ENCODE measurements at regions not wholly inside any gene's neighbourhood (a gene's known extent, or its start where the extent isn't known, plus 50 kb on each side); places are given as distances from the start of the nearest gene placed in this dataset.

DNA sequence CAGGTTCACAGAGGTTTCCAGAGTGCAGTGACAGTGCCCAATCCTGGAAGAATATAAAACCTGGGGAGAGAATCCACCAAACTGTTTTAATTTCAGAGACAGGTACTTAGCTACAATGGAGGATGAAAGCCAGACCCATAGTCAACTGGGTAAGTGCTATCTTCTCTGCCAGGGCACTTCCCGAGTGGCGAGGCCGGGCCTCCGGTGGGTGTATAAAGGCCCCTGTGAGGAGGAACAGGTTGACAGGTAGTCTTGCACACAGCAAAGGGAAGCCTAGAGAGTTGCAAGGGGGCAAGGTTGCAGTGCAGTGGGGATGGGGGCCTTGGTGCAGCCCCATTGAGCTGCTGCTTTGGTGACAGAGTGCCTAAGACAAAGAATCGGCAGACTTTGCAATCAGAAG, 130.7 kb downstream of the SLC38A6 start:
- no peak overlapping the region for H2AFZ ChIP-seq (ENCODE audit: low read length)
- H4K5ac ChIP-seq (ENCODE audit: insufficient read length, low read depth, low read length): no peak overlapping the region
- DNase-seq (ENCODE audit: low read depth in 1 of 2, low spot score in 2 of 2) (peak in 1 of 2 experiments; percentile 31), FAIRE-seq (no peak)
- no peak overlapping the region for H2AK5ac ChIP-seq (ENCODE audit: low read depth, low read length)
- 0 out of 2 replicates have a peak overlapping the region, but pooled peaks have one; percentile 8 for H2BK15ac ChIP-seq (ENCODE audit: low read length)
- 88% methylated on average over 5 of the region's 5 CpGs; no CpG with 5 or more reads in 1 of the 2 experiments for WGBS, 2 experiments (ENCODE audit: extremely low coverage in 1 of 2, insufficient coverage in 1 of 2, insufficient read length in 1 of 2, insufficient replicate concordance in 2 of 2, low coverage in 1 of 2, low lambda C conversion rate in 2 of 2, missing lambda C conversion rate in 1 of 2)
- peaks cover 2 to 5% (median 4%) of the 10 kb centered on the region in 4 experiments; a peak in 4 of 7 replicates for H3K4me1 ChIP-seq (replicated peaks in 1 of 4; ENCODE audit: control insufficient read depth in 3 of 4, insufficient read depth in 4 of 4, low read length in 3 of 4)
- H3K4ac ChIP-seq (replicated peaks; ENCODE audit: insufficient read length, low read depth, low read length): no peak overlapping the region
- no peaks in the 10 kb centered on the region for H4K20me1 ChIP-seq (replicated peaks in 1 of 2; ENCODE audit: control insufficient read depth in 1 of 2, insufficient read depth in 2 of 2, low read length in 2 of 2)
- H3K79me1 ChIP-seq (ENCODE audit: low read depth, low read length): no peaks in the 10 kb centered on the region
- no peak overlapping the region for H3K14ac ChIP-seq (ENCODE audit: insufficient read length)
- no peak overlapping the region for H2BK120ac ChIP-seq (replicated peaks; ENCODE audit: low read depth, low read length)
- H3K27me3 ChIP-seq (replicated peaks in 1 of 4; ENCODE audit: control insufficient read depth in 3 of 4, extremely low read depth in 1 of 4, insufficient read depth in 3 of 4, low read length in 3 of 4): no peaks in the 10 kb centered on the region; a peak in 1 of 7 replicates
- ChIA-PET POLR2A (ENCODE audit: partially characterized antibody) (interaction anchor here (1.6 kb wide), 1 partner anchor 10 kb away, joined by 4 read pairs; no protein-coding TSS in a partner anchor), CTCF (ENCODE audit: partially characterized antibody) (no interaction called here)
- H3K27ac ChIP-seq (ENCODE audit: low read depth, low read length): no peak overlapping the region
- H4K91ac ChIP-seq (replicated peaks; ENCODE audit: insufficient read length, low read length): no peak overlapping the region
- no peak overlapping the region for H3K4me3 ChIP-seq (ENCODE audit: extremely low read depth in 1 of 4, insufficient read depth in 2 of 4, low read depth in 3 of 4, low read length in 4 of 4)
- no peak overlapping the region for H3K4me2 ChIP-seq (ENCODE audit: insufficient read depth in 1 of 2, low read depth in 2 of 2, low read length in 2 of 2)
- H3K79me2 ChIP-seq (ENCODE audit: control insufficient read depth in 1 of 2, insufficient read depth in 2 of 2, low read length in 2 of 2): no peaks in the 10 kb centered on the region
- H3K23ac ChIP-seq (ENCODE audit: insufficient read length): no peak overlapping the region
- no peaks in the 10 kb centered on the region for H3K23me2 ChIP-seq (ENCODE audit: low read depth, low read length)
- H4K8ac ChIP-seq (ENCODE audit: extremely low read depth, insufficient read depth, low read length): no peak overlapping the region
- H2BK20ac ChIP-seq (ENCODE audit: low read length): no peak overlapping the region; the same call in 1 of the 2 replicates
- no peak overlapping the region for H3K9ac ChIP-seq (replicated peaks in 1 of 4; ENCODE audit: extremely low read depth in 1 of 4, low read depth in 3 of 4, low read length in 3 of 4)
- H3K9me3 ChIP-seq (ENCODE audit: insufficient read depth in 2 of 2, low read depth in 1 of 2, low read length in 1 of 2): peaks cover 12 to 17% of the 10 kb centered on the region in 2 experiments; a peak in 2 of 4 replicates
- H3K56ac ChIP-seq (replicated peaks; ENCODE audit: insufficient read length, low read depth, low read length): no peak overlapping the region
- H3K18ac ChIP-seq (ENCODE audit: extremely low read depth, low read length): no peak overlapping the region
- TF ChIP-seq BRCA1 (IDR thresholded peaks at IDR 0.05; ENCODE audit: low read depth, low read length) (no peak), EP300 (IDR thresholded peaks at IDR 0.05; ENCODE audit: borderline replicate concordance in 1 of 2, low read depth in 2 of 2, low read length in 2 of 2) (no peak), GABPA (IDR thresholded peaks at IDR 0.05; ENCODE audit: borderline replicate concordance, insufficient read depth, low read length) (no peak), SUZ12 (IDR thresholded peaks at IDR 0.05; ENCODE audit: low read length) (no peak), KDM5A (IDR thresholded peaks at IDR 0.05; ENCODE audit: low read length) (no peak), SIN3A (conservative IDR thresholded peaks at IDR 0.05 in 1 of 2, IDR thresholded peaks at IDR 0.05 in 1 of 2; ENCODE audit: low read depth in 1 of 2, low read length in 2 of 2) (no peak), JUND (IDR thresholded peaks at IDR 0.05; ENCODE audit: low read length) (no peak), TCF12 (IDR thresholded peaks at IDR 0.05; ENCODE audit: low read depth, low read length) (no peak), KDM4A (IDR thresholded peaks at IDR 0.05; ENCODE audit: low read depth, low read length, severe bottlenecking) (no peak), CHD1 (IDR thresholded peaks at IDR 0.05; ENCODE audit: low read depth, low read length) (no peak), GTF2F1 (IDR thresholded peaks at IDR 0.05; ENCODE audit: borderline replicate concordance, low read depth, low read length) (no peak)
- no peak overlapping the region for H2BK5ac ChIP-seq (ENCODE audit: low read depth, low read length)
- no peak overlapping the region for H2BK12ac ChIP-seq (ENCODE audit: low read depth, low read length)
- peaks cover 0 to 3% (median 1%) of the 10 kb centered on the region in 4 experiments; a peak in 1 of 8 replicates for H3K36me3 ChIP-seq (ENCODE audit: control insufficient read depth in 2 of 4, insufficient read depth in 4 of 4, low read length in 3 of 4)
